ENCODE measurements at regions not wholly inside any gene's neighbourhood (a gene's known extent, or its start where the extent isn't known, plus 50 kb on each side); places are given as distances from the start of the nearest gene placed in this dataset.

DNA sequence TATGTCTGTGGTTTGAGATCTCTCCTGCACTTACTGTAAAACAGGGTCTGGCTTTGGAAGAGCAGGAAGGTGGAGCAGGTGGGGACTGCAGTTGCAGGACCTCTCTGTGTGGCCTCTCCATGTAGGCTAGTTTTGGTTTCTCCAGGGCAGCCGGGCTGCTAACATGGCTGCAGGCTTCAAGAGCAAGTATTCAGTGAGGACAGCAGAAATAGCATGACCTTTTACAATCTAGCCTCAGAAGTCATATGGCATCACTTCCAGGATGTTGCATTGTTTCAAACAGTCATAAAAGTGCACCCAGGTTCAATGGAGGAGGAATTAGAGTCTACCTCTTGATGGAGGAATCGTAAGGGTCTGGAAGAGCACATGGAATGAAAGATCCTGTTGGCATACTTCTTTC is 728.7 kb downstream of the NTRK3 start:
- no peaks in the 10 kb centered on the region for H3K4me1 ChIP-seq (ENCODE audit: insufficient read depth, low read length)
- no peak for TF ChIP-seq KDM5A (IDR thresholded peaks at IDR 0.05; ENCODE audit: borderline replicate concordance, low read length)
- TF ChIP-seq HNRNPH1 (optimal IDR thresholded peaks at IDR 0.05; ENCODE audit: low read depth, low read length) = no peak
- TF ChIP-seq, protein P1, sequence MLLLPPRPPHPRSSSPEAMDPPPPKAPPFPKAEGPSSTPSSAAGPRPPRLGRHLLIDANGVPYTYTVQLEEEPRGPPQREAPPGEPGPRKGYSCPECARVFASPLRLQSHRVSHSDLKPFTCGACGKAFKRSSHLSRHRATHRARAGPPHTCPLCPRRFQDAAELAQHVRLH (CRISPR knock-in tag; IDR thresholded peaks at IDR 0.05; ENCODE audit: borderline replicate concordance, low read depth) = no peak
- no peak for TF ChIP-seq ARHGAP35 (CRISPR knock-in tag; IDR thresholded peaks at IDR 0.05; ENCODE audit: borderline replicate concordance)
- TF ChIP-seq ZNF772 (CRISPR knock-in tag; IDR thresholded peaks at IDR 0.05) = no peak
- TF ChIP-seq ZFP62 (CRISPR knock-in tag; IDR thresholded peaks at IDR 0.05) = no peak
- TF ChIP-seq, protein P2, sequence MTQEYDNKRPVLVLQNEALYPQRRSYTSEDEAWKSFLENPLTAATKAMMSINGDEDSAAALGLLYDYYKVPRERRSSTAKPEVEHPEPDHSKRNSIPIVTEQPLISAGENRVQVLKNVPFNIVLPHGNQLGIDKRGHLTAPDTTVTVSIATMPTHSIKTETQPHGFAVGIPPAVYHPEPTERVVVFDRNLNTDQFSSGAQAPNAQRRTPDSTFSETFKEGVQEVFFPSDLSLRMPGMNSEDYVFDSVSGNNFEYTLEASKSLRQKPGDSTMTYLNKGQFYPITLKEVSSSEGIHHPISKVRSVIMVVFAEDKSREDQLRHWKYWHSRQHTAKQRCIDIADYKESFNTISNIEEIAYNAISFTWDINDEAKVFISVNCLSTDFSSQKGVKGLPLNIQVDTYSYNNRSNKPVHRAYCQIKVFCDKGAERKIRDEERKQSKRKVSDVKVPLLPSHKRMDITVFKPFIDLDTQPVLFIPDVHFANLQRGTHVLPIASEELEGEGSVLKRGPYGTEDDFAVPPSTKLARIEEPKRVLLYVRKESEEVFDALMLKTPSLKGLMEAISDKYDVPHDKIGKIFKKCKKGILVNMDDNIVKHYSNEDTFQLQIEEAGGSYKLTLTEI (CRISPR knock-in tag; conservative IDR thresholded peaks at IDR 0.05) = no peak
- no peak for TF ChIP-seq SATB2 (CRISPR knock-in tag; IDR thresholded peaks at IDR 0.05)
- no peak for TF ChIP-seq KDM1A (CRISPR knock-in tag; IDR thresholded peaks at IDR 0.05)
- TF ChIP-seq TMF1 (CRISPR knock-in tag; IDR thresholded peaks at IDR 0.05; ENCODE audit: low read depth) = no peak
- no peak for TF ChIP-seq MYNN (CRISPR knock-in tag; IDR thresholded peaks at IDR 0.05; ENCODE audit: low read depth)
- no peak for TF ChIP-seq ONECUT2 (CRISPR knock-in tag; IDR thresholded peaks at IDR 0.05)
- TF ChIP-seq RAD51 (IDR thresholded peaks at IDR 0.05; ENCODE audit: borderline replicate concordance) = no peak
- TF ChIP-seq ZNF354B (CRISPR knock-in tag; IDR thresholded peaks at IDR 0.05) = no peak
- TF ChIP-seq REXO4 (CRISPR knock-in tag; IDR thresholded peaks at IDR 0.05; ENCODE audit: borderline replicate concordance) = no peak
- no peak overlapping the region for H3K9ac ChIP-seq (ENCODE audit: insufficient read depth, low read depth, low read length)
- no peak for DNase-seq (ENCODE audit: low spot score)
- H3K27ac ChIP-seq (ENCODE audit: extremely low read length, insufficient read depth, low read length) = no peak overlapping the region
- no peaks in the 10 kb centered on the region for H4K20me1 ChIP-seq (ENCODE audit: insufficient read depth, low read length)
- ChIA-PET POLR2A (no interaction called here), CTCF (ENCODE audit: low intra/inter-chr PET ratio, low total read pairs) (no interaction called here)
- H2AFZ ChIP-seq (ENCODE audit: low read length) = no peak overlapping the region
- no peaks in the 10 kb centered on the region for H3K36me3 ChIP-seq (replicated peaks in 1 of 2; ENCODE audit: control insufficient read depth in 1 of 2, insufficient read depth in 2 of 2, low read length in 2 of 2)
- H3K27me3 ChIP-seq (ENCODE audit: control insufficient read depth in 1 of 2, insufficient read depth in 2 of 2, low read length in 2 of 2) = no peaks in the 10 kb centered on the region
- H3K4me2 ChIP-seq (ENCODE audit: low read depth, low read length) = no peak overlapping the region
- in situ Hi-C loops (cut with HindIII; ENCODE audit: extremely low pct_ligation_motif_present, low pct_unique_long_range_greater_than_20kb) = no loop called here
- 0% methylated on average over 2 of the region's 2 CpGs for WGBS (ENCODE audit: low lambda C conversion rate)
- ATAC-seq = no peak
- peaks cover 97% of the 10 kb centered on the region for H3K9me3 ChIP-seq (ENCODE audit: low read length)
- H3K4me3 ChIP-seq (replicated peaks in 1 of 3; ENCODE audit: insufficient read depth in 1 of 3, low read depth in 2 of 3, low read length in 3 of 3) = no peak overlapping the region
- FAIRE-seq = no peak
- no TSS peak for BruUV-seq (replicated peaks)
- intact Hi-C loops (cut with micrococcal nuclease; ENCODE audit: unreplicated experiment) = no loop called here
- H3K79me2 ChIP-seq (ENCODE audit: insufficient read depth, low read length) = no peaks in the 10 kb centered on the region

All from HepG2 (cell line).